Inflammatory macrophage treated with lipopolysaccharide for 1 hour (primary cell): ENCODE measurements at regions not wholly inside any gene's neighbourhood (a gene's known extent, or its start where the extent isn't known, plus 50 kb on each side); places are given as distances from the start of the nearest gene placed in this dataset.
"Not testable (repeated sequence)": the region's sequence is repeated elsewhere in the genome, so short reads cannot be mapped to it uniquely, and the experiment has no call there.

Experiments
- DNase-seq, 2 donors: peaks; one replicate each; pipeline ENCODE4 v3.0.0-alpha.2; 2020 to 2022

DNA sequence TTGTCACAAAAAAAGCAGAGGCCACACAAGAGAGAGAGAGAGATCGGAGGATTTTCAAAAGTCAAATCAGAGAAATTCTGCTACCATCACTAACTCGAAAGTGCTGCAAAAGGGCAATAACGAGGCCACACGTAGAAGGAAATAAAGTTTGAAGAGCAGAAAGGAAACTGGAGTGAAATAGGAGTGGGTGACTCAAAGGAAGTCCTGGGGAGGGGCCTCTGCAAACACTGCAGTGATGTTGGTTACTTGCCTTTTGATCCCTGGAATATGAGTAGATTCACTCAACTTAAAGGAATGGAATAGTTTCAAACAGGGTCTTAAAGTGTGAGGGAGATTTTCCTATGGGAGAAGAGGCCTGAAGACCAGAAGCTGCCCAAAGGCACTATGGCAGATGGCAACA, 663.4 kb upstream of the LCORL start:
- DNase-seq: no peak

- no peak for DNase-seq
Observed at GRCh38 chr4:18676526-18676915, 655.0 kb upstream of the LCORL start.

- DNase-seq: no peak
Observed at GRCh38 chr4:18675586-18676525, 654.3 kb upstream of the LCORL start.

GRCh38 chr4:18670034-18670433, 648.5 kb upstream of the LCORL start:
- no peak for DNase-seq

DNA sequence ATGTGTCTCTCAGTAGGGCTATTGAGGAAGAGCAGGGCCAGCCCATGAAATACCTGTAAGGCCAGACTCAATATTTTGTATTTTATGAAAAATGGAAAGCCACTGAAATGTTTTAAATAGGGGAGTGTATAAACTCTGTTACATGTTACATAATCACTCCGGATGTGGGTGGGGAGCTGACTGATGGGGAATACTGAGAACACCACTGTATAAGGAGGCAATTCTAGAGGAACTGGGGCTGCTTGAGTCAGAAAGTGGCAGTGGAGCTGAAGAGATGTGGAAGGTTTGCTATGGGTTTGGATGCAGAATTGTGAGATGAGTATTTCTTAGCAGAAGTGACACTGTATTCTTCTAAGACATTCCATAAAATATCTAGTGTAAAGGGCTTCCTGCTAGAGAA, 647.8 kb upstream of the LCORL start:
- DNase-seq: no peak

GRCh38 chr4:18666322-18666721, 644.8 kb upstream of the LCORL start:
- DNase-seq: no peak

GRCh38 chr4:18664171-18664570, 642.6 kb upstream of the LCORL start:
- DNase-seq: no peak

- no peak for DNase-seq
Observed at GRCh38 chr4:18645351-18645750, 623.8 kb upstream of the LCORL start.

- DNase-seq: no peak
Observed at GRCh38 chr4:18641334-18641733, 619.8 kb upstream of the LCORL start.

GRCh38 chr4:18638031-18638430, 616.5 kb upstream of the LCORL start:
- no peak for DNase-seq

DNA sequence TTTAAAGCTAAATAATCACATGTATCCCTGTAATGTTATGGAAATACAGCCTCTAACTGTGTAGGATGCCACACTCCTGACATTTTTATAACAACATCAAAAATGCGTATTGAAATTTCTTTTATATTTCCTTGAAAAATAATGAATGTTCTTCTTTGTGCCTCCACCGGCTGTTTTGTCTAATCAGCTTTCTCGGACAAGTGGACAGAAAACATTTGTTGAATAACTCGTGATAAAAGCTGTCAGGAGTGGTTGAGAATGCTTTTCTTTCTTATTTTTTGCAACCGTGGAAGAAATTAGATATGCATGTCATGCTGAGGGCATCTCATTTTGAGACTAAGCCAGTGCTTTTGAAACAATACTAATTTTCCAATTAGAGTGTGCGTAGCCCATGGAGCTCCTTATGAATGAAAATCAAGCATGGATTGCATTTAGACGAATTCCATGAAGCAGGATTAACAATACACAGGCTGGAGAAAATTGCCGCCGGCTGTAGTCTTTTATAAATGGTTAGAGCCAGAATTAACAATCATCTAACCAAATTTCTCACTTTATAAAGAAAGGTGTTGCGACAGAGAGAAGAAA, 614.5 kb upstream of the LCORL start:
- DNase-seq: no peak

GRCh38 chr4:18635531-18635930, 614.0 kb upstream of the LCORL start:
- no peak for DNase-seq

DNA sequence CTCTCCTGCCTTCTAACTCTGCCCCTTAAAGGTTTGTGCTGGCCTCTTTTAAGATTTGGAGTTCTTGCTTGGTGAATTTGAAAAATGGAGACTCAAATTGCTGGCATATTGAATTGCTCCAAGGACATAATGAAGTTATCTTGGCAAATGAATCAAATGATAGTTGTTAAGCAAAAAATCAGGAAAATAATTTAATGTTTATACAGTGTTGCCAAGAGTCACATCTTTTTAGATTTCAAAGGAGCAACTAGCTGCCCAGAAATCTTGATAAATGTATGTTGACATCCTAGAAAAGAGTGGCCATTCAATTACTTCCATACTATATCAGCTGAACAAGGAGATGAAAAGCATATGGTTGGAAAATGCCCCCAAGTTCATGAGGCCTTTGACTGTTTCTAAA, 610.0 kb upstream of the LCORL start:
- DNase-seq: no peak

DNA sequence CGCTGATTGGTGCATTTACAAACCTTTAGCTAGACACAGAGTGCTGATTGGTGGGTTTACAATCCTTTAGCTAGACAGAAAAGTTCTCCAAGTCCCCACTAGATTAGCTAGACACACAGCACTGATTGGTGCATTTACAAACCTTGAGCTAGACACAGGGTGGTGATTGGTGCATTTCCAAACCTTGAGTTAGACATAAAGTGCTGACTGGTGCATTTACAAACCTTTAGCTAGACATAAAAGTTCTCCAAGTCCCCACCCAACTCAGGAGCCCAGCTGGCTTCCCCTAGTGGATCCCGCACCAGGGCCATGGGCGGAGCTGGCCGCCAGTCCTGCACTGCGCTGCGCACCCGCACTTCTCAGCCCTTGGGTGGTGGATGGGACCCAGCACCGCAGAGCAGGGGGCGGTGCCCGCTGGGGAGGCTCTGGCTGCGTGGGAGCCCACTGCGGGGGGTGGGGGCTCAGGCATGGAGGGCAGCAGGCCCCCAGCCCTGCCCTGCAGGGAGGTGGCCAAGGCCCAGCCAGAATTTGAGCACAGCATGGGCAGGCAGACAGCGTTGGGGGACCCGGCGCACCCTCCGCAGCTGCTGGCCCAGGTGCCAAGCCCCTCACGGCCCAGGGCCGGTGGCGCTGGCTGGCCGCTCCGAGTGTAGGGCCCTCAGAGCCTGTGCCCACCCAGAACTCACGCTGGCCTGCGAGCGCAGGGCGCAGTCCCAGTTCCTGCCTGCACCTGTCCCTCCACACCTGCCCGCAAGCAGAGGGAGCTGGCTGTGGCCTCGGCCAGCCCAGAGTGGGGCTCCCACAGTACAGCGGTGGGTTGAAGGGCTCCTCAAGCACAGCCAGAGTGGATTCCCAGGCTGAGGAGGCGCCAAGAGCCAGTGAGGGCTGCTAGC, 608.9 kb upstream of the LCORL start:
- DNase-seq: no peak

DNA sequence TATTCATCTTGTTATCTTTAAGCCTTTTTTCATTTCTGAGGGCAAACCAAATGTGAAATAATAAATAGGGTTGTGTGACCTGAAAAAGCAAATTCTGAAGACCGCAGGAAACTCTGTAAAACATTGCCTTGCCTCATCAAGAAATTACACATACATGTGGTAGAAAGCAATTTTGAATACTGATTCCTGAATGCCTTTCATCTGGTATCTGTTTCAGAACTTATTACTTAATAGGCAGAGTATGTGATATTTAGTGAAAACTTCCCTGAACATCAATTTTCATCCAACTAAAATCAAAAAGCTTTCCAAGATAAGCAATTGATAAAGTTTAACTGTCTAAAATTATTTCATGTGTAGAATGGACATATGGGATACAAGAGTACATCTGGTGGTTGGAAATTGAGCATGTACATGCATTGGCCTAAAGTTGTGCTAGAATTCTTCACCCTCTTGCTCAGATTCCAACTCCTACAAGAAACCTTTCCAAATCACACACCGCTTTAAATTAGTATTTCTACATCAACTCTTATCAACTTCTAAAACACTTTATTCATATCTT, 606.0 kb upstream of the LCORL start:
- no peak for DNase-seq

GRCh38 chr4:18626996-18627395, 605.4 kb upstream of the LCORL start:
- no peak for DNase-seq

- DNase-seq: no peak
Observed at GRCh38 chr4:18626366-18626765, 604.8 kb upstream of the LCORL start.

GRCh38 chr4:18621186-18621585, 599.6 kb upstream of the LCORL start:
- DNase-seq: no peak

DNA sequence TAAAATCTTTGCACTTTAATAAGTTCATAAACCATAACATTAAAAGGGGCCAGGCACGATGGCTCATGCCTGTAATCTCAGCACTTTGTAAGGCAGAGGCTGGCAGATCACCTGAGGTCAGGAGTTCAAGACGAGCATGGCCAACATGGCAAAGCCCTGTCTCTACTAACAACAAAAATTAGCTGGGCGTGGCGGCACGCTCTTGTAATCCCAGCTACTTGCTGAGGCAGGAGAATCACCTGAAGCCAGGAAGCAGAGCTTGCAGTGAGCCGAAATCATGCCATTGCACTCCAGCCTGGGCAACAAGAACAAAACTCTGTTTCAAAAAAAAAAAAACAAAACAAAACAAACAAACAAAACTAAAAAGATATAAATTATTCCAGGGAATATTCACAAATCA, 595.2 kb upstream of the LCORL start:
- no peak for DNase-seq

GRCh38 chr4:18611026-18611425, 589.5 kb upstream of the LCORL start:
- DNase-seq: no peak

DNA sequence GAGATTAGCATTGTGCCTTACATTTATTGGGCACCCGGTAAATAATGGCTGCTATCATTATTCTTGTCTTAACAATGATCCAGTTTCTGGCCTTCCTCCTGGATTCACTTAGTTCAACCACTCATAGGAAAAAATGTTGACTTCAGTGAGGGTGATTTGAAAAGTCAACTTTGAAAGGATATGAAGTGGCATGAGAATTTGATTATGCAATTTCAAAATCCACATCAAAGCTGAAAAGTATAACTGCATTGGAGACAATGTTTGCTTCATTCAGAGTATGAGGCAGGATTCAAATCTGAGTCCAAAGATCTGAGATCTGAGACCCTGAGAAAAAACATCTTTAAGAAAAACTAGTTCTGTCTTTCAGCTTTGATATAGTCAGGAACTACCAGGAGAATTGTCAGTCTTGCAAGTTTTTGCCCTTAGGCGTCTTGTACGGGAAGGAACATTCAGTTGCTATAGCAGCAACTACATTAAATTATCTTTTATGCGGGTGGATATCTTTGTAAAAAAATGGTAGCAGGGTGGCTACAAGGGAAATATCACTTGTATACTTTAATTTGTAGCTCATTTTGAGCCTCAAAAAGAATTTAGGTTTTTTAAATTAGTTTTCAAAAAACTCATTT, 587.5 kb upstream of the LCORL start:
- DNase-seq: no peak

DNA sequence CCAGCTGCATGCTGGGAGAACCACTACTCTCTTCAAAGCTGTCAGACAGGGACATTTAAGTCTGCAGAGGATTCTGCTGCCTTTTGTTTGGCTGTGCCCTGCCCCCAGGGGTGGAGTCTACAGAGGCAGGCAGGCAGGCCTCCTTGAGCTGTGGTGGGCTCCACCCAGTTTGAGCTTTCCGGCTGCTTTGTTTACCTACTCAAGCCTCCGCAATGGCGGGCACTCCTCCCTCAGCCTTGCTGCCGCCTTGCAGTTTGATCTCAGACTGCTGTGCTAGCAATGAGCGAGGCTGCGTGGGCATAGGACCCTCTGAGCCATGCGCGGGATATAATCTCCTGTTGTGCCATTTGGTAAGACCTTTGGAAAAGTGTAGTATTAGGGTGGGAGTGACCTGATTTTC, 581.1 kb upstream of the LCORL start:
- not testable (repeated sequence) for DNase-seq
